CD14-positive monocyte (primary cell): ENCODE measurements at regions not wholly inside any gene's neighbourhood (a gene's known extent, or its start where the extent isn't known, plus 50 kb on each side); places are given as distances from the start of the nearest gene placed in this dataset.

Experiments used
- DNase-seq, 3 donors: peaks; one replicate each; pipeline ENCODE4 v3.0.0-alpha.2; 2011 to 2022
- H2AFZ ChIP-seq: 2 replicates; pipeline ENCODE4 v1.6.0; 2012; ENCODE audit warnings: mild to moderate bottlenecking, low read depth, low read length, inconsistent platforms; ENCODE audit not compliant: insufficient read depth, poor library complexity, severe bottlenecking
- H3K27ac ChIP-seq, 2 donors: 1 replicate in 1 of 2; 2 replicates in 1 of 2; pipeline ENCODE4 v1.5.1; 2012 to 2013; ENCODE audit warnings: low read length in 2 of 2, control low read depth in 1 of 2, inconsistent platforms in 1 of 2, low read depth in 1 of 2, mild to moderate bottlenecking in 1 of 2
- H3K27me3 ChIP-seq, 2 donors: one replicate each; pipeline versions ENCODE4 v1.6.0 to v1.6.1; 2011 to 2013; ENCODE audit warnings: low read length in 2 of 2; ENCODE audit not compliant: control insufficient read depth in 2 of 2, insufficient read depth in 2 of 2
- H3K36me3 ChIP-seq, 2 donors: replicated peaks in 1 of 2; 1 replicate in 1 of 2; 2 replicates in 1 of 2; pipeline versions ENCODE4 v1.5.1 to v1.6.1; 2012 to 2013; ENCODE audit warnings: low read length in 2 of 2, control low read depth in 1 of 2, inconsistent platforms in 1 of 2, mild to moderate bottlenecking in 1 of 2; ENCODE audit not compliant: insufficient read depth in 2 of 2, control insufficient read depth in 1 of 2
- H3K4me1 ChIP-seq, 2 donors: 1 replicate in 1 of 2; 2 replicates in 1 of 2; pipeline versions ENCODE4 v1.5.1 to v1.6.1; 2012 to 2013; ENCODE audit warnings: low read length in 2 of 2, control low read depth in 1 of 2, inconsistent platforms in 1 of 2, mild to moderate bottlenecking in 1 of 2, moderate library complexity in 1 of 2; ENCODE audit not compliant: insufficient read depth in 2 of 2, control insufficient read depth in 1 of 2
- H3K4me2 ChIP-seq: replicated peaks from 2 replicates; pipeline ENCODE3; 2012; ENCODE audit warnings: low read length, moderate library complexity, mild to moderate bottlenecking; ENCODE audit not compliant: poor library complexity, severe bottlenecking; ENCODE audit errors: extremely low read depth
- H3K4me3 ChIP-seq, 3 experiments: fragments of 200-600 bp in 1 of 3; sonication (generic) in 1 of 3; replicated peaks in 1 of 3; 1 replicate in 2 of 3; 2 replicates in 1 of 3; pipeline ENCODE4 v1.5.1; 2011 to 2013; ENCODE audit warnings: low read length in 3 of 3, mild to moderate bottlenecking in 3 of 3, control low read depth in 2 of 3, low read depth in 2 of 3, inconsistent platforms in 1 of 3, moderate library complexity in 1 of 3
- H3K79me2 ChIP-seq: 2 replicates; pipeline ENCODE4 v1.6.0; 2012; ENCODE audit warnings: mild to moderate bottlenecking, control low read depth, inconsistent platforms, low read length, moderate library complexity; ENCODE audit not compliant: insufficient read depth
- H3K9ac ChIP-seq: 2 replicates; pipeline ENCODE4 v1.6.0; 2017; ENCODE audit warnings: low read length, mild to moderate bottlenecking; ENCODE audit not compliant: insufficient read depth, poor library complexity, severe bottlenecking
- H3K9me3 ChIP-seq, 2 donors: replicated peaks in 1 of 2; 1 replicate in 1 of 2; 2 replicates in 1 of 2; pipeline versions ENCODE4 v1.5.1 to v1.6.1; 2012 to 2013; ENCODE audit warnings: low read length in 2 of 2, control low read depth in 1 of 2; ENCODE audit not compliant: control insufficient read depth in 1 of 2, insufficient read depth in 1 of 2
- H4K20me1 ChIP-seq: 2 replicates; pipeline ENCODE4 v1.6.0; 2012; ENCODE audit warnings: mild to moderate bottlenecking, low read length, control low read depth, moderate library complexity; ENCODE audit not compliant: insufficient read depth
- H3K27ac Mint-ChIP-seq, 7 donors: one replicate each; pipeline ENCODE4 v1.8.0; 2020; ENCODE audit warnings: mild to moderate bottlenecking in 7 of 7, mixed read lengths in 7 of 7, moderate library complexity in 6 of 7, inconsistent platforms in 2 of 7
- H3K27me3 Mint-ChIP-seq, 3 donors: one replicate each; pipeline ENCODE4 v1.8.0; 2021 to 2022; ENCODE audit warnings: low read depth in 3 of 3, mild to moderate bottlenecking in 3 of 3, mixed read lengths in 3 of 3, moderate library complexity in 3 of 3, inconsistent platforms in 1 of 3
- H3K36me3 Mint-ChIP-seq, 2 donors: one replicate each; pipeline ENCODE4 v1.8.0; 2020; ENCODE audit warnings: mixed read lengths in 2 of 2, inconsistent platforms in 1 of 2, mild to moderate bottlenecking in 1 of 2
- H3K4me1 Mint-ChIP-seq: one replicate; pipeline ENCODE4 v1.8.0; 2020; ENCODE audit warnings: mild to moderate bottlenecking, mixed read lengths
- H3K4me3 Mint-ChIP-seq, 2 donors: one replicate each; pipeline ENCODE4 v1.8.0; 2020; ENCODE audit warnings: mild to moderate bottlenecking in 2 of 2, mixed read lengths in 2 of 2, moderate library complexity in 1 of 2
- H3K9me3 Mint-ChIP-seq, 7 donors: one replicate each; pipeline ENCODE4 v1.8.0; 2020 to 2022; ENCODE audit warnings: mixed read lengths in 7 of 7, mild to moderate bottlenecking in 6 of 7, moderate library complexity in 6 of 7, inconsistent platforms in 2 of 7
- WGBS: methylation state at CpG from one replicate; pipeline ENCODE4 v1.1.5; 2013; ENCODE audit warnings: missing lambda C conversion rate; ENCODE audit not compliant: insufficient coverage; 5-methylcytosine and 5-hydroxymethylcytosine counted together
- intact Hi-C, 2 donors: fragments of 100-400 bp; cut with micrococcal nuclease; formaldehyde crosslinking; loops; one replicate each; pipeline versions ENCODE4 v1.15.0 to v1.15.1; 2023
- TF ChIP-seq, protein P1 (sequence below): fragments of 200-600 bp; IDR thresholded peaks from one replicate; pipeline ENCODE4 v1.8.0; 2022; ENCODE audit warnings: antibody characterized with exemption, mild to moderate bottlenecking

GRCh38 chr1:177891809-177892208 is 78.0 kb downstream of the SEC16B start:
- Histone ChIP-seq H3K4me1 (no peaks in the 10 kb centered on the region), H3K79me2 (no peaks in the 10 kb centered on the region), H3K36me3 (no peaks in the 10 kb centered on the region), H2AFZ (no peak overlapping the region), H3K9ac (no peak overlapping the region), H3K4me3 (no peak overlapping the region), H3K4me2 (no peak overlapping the region), H3K9me3 (peaks cover 10 to 18% of the 10 kb centered on the region in 2 donors), H3K27ac (no peak overlapping the region), H3K27me3 (no peaks in the 10 kb centered on the region), H4K20me1 (no peaks in the 10 kb centered on the region)
- Mint-ChIP-seq H3K4me1 (no peaks in the 10 kb centered on the region), H3K4me3 (no peak overlapping the region), H3K27me3 (peaks cover 0 to 3% (median 2%) of the 10 kb centered on the region in 3 donors), H3K27ac (no peak overlapping the region), H3K36me3 (no peaks in the 10 kb centered on the region), H3K9me3 (peaks cover 10 to 22% (median 16%) of the 10 kb centered on the region in 7 donors)
- WGBS = 90% methylated on average over 1 of the region's 1 CpG
- no peak for DNase-seq
- intact Hi-C loops = no loop called here
- TF ChIP-seq, protein P1, sequence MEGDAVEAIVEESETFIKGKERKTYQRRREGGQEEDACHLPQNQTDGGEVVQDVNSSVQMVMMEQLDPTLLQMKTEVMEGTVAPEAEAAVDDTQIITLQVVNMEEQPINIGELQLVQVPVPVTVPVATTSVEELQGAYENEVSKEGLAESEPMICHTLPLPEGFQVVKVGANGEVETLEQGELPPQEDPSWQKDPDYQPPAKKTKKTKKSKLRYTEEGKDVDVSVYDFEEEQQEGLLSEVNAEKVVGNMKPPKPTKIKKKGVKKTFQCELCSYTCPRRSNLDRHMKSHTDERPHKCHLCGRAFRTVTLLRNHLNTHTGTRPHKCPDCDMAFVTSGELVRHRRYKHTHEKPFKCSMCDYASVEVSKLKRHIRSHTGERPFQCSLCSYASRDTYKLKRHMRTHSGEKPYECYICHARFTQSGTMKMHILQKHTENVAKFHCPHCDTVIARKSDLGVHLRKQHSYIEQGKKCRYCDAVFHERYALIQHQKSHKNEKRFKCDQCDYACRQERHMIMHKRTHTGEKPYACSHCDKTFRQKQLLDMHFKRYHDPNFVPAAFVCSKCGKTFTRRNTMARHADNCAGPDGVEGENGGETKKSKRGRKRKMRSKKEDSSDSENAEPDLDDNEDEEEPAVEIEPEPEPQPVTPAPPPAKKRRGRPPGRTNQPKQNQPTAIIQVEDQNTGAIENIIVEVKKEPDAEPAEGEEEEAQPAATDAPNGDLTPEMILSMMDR = no peak

GRCh38 chr1:177890479-177890878 is 79.4 kb downstream of the SEC16B start:
- intact Hi-C loops = no loop called here
- no peaks in the 10 kb centered on the region for H3K4me1 Mint-ChIP-seq
- Histone ChIP-seq H3K9ac (no peak overlapping the region), H3K36me3 (no peaks in the 10 kb centered on the region), H3K27me3 (no peaks in the 10 kb centered on the region), H4K20me1 (no peaks in the 10 kb centered on the region), H3K4me1 (no peaks in the 10 kb centered on the region), H3K27ac (no peak overlapping the region), H2AFZ (no peak overlapping the region), H3K79me2 (no peaks in the 10 kb centered on the region), H3K4me2 (no peak overlapping the region), H3K4me3 (no peak overlapping the region), H3K9me3 (peaks cover 10 to 18% of the 10 kb centered on the region in 2 donors)
- no peak overlapping the region for H3K4me3 Mint-ChIP-seq
- H3K27me3 Mint-ChIP-seq = peaks cover 0 to 3% (median 1%) of the 10 kb centered on the region in 3 donors
- peaks cover 10 to 20% (median 17%) of the 10 kb centered on the region in 7 donors for H3K9me3 Mint-ChIP-seq
- no peaks in the 10 kb centered on the region for H3K36me3 Mint-ChIP-seq
- WGBS = no CpG with 5 or more reads among the region's 1 CpG
- DNase-seq = no peak
- H3K27ac Mint-ChIP-seq = no peak overlapping the region
- TF ChIP-seq, protein P1 = no peak
